ENCODE measurements at regions not wholly inside any gene's neighbourhood (a gene's known extent, or its start where the extent isn't known, plus 50 kb on each side); places are given as distances from the start of the nearest gene placed in this dataset.

DNA sequence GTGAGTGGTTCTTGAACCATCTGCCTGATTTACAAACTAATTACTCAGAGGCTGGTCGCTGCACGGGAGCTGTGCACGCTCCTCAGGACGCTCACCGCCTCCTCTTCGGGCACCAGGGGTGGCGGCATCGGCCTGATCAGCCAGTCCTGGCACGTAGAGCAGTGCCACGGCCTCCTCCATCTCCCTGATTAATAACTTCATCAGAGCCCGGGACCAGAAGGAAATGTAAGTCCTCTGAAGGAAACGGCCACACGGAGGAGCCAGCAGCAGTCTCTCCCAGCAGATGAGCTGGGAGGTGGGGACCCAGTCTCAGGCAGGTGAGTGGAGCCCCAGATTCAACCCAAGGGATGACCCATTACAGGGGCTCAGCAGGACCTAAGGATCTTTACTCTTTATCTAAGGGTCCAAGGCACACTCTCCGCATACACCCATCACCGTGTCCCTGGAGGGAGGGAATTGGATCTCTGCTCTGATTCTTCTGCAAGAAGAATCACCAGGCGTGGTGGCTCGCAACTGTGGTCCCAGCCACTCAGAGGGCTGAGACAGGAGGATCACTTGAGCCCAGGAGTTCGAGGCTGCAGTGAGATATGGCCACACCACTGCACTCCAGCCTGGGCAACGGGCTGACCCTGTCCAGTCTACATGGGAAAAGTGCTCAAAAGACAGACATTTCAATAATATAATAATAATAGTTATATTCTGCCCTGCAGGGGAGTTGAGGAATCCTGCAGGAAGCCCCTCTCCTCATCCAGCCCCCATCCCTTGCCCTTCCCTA lies 366.5 kb downstream of the SEC14L1 start:
- no peaks in the 10 kb centered on the region for H3K27me3 ChIP-seq
- H3K27ac ChIP-seq: no peak overlapping the region
- H3K9me3 ChIP-seq: no peaks in the 10 kb centered on the region
- DNase-seq (ENCODE audit: low spot score in 2 of 2): no peak
- TF ChIP-seq POLR2AphosphoS5 (IDR thresholded peaks at IDR 0.05) (no peak), POLR2A (IDR thresholded peaks at IDR 0.05) (no peak)
- TF ChIP-seq, protein P1, sequence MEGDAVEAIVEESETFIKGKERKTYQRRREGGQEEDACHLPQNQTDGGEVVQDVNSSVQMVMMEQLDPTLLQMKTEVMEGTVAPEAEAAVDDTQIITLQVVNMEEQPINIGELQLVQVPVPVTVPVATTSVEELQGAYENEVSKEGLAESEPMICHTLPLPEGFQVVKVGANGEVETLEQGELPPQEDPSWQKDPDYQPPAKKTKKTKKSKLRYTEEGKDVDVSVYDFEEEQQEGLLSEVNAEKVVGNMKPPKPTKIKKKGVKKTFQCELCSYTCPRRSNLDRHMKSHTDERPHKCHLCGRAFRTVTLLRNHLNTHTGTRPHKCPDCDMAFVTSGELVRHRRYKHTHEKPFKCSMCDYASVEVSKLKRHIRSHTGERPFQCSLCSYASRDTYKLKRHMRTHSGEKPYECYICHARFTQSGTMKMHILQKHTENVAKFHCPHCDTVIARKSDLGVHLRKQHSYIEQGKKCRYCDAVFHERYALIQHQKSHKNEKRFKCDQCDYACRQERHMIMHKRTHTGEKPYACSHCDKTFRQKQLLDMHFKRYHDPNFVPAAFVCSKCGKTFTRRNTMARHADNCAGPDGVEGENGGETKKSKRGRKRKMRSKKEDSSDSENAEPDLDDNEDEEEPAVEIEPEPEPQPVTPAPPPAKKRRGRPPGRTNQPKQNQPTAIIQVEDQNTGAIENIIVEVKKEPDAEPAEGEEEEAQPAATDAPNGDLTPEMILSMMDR (IDR thresholded peaks at IDR 0.05): no peak
- H3K36me3 ChIP-seq: no peaks in the 10 kb centered on the region
- no peak overlapping the region for H3K4me3 ChIP-seq
- intact Hi-C loops (cut with DNase I; ENCODE audit: low total_unique reads): loop anchor here (5.0 kb wide), 1 partner anchor 165 kb away; no protein-coding TSS in a partner anchor
- no peaks in the 10 kb centered on the region for H3K4me1 ChIP-seq

GRCh38 chr17:77508047-77508715 lies 367.4 kb downstream of the SEC14L1 start:
- TF ChIP-seq POLR2A (IDR thresholded peaks at IDR 0.05) (no peak), POLR2AphosphoS5 (IDR thresholded peaks at IDR 0.05) (no peak)
- TF ChIP-seq, protein P1 (IDR thresholded peaks at IDR 0.05): no peak
- no peak overlapping the region for H3K27ac ChIP-seq
- H3K4me3 ChIP-seq: no peak overlapping the region
- H3K36me3 ChIP-seq: no peaks in the 10 kb centered on the region
- intact Hi-C loops (cut with DNase I; ENCODE audit: low total_unique reads): loop anchor here (5.0 kb wide), 1 partner anchor 166 kb away; no protein-coding TSS in a partner anchor
- DNase-seq (ENCODE audit: low spot score in 2 of 2): no peak
- H3K4me1 ChIP-seq: no peaks in the 10 kb centered on the region
- H3K27me3 ChIP-seq: no peaks in the 10 kb centered on the region
- no peaks in the 10 kb centered on the region for H3K9me3 ChIP-seq

DNA sequence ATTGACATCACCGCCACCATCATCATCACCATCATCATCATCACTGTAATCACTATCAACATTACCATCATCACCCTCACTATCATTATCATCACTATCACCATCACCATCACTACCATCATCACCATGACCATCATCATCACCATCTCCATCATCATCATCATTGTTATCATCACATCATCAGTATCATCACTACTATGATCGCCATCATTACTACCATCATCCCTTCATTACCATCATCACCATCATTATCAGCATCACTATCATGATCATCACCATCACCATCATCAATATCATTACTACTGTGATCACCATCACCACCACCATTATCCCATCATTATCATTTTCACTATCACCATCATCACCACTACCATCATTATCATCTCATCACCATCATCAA lies 368.3 kb downstream of the SEC14L1 start:
- Histone ChIP-seq H3K4me3 (no peak overlapping the region), H3K27me3 (no peaks in the 10 kb centered on the region), H3K4me1 (no peaks in the 10 kb centered on the region), H3K9me3 (no peaks in the 10 kb centered on the region), H3K27ac (no peak overlapping the region), H3K36me3 (no peaks in the 10 kb centered on the region)
- TF ChIP-seq POLR2AphosphoS5 (IDR thresholded peaks at IDR 0.05): no peak
- TF ChIP-seq POLR2A (IDR thresholded peaks at IDR 0.05): no peak
- TF ChIP-seq, protein P1 (IDR thresholded peaks at IDR 0.05): no peak
- intact Hi-C loops (cut with DNase I; ENCODE audit: low total_unique reads): loop anchor here (5.0 kb wide), 1 partner anchor 167 kb away; no protein-coding TSS in a partner anchor
- DNase-seq (ENCODE audit: low spot score in 2 of 2): no peak

GRCh38 chr17:77509599-77509998 lies 368.8 kb downstream of the SEC14L1 start:
- TF ChIP-seq POLR2AphosphoS5 (IDR thresholded peaks at IDR 0.05): no peak
- TF ChIP-seq, protein P1 (IDR thresholded peaks at IDR 0.05): no peak
- TF ChIP-seq POLR2A (IDR thresholded peaks at IDR 0.05): no peak
- intact Hi-C loops (cut with DNase I; ENCODE audit: low total_unique reads): loop anchor here (5.0 kb wide), 1 partner anchor 167 kb away; no protein-coding TSS in a partner anchor

More at GRCh38 chr17:77509599-77509998, 368.8 kb downstream of the SEC14L1 start:
- Histone ChIP-seq H3K4me1 (no peaks in the 10 kb centered on the region), H3K4me3 (no peak overlapping the region), H3K9me3 (no peaks in the 10 kb centered on the region), H3K27ac (no peak overlapping the region), H3K27me3 (no peaks in the 10 kb centered on the region), H3K36me3 (no peaks in the 10 kb centered on the region)
- no peak for DNase-seq (ENCODE audit: low spot score in 2 of 2)

Data from breast epithelium (tissue), 4 donors.